Esophagus muscularis mucosa (tissue), 4 donors: ENCODE measurements at regions not wholly inside any gene's neighbourhood (a gene's known extent, or its start where the extent isn't known, plus 50 kb on each side); places are given as distances from the start of the nearest gene placed in this dataset.

ENCODE experiments used
- DNase-seq: peaks from one replicate; pipeline ENCODE4 v3.0.0-alpha.2; 2017; ENCODE audit errors: extremely low spot score
- H3K27ac ChIP-seq, 4 donors: fragments of 200-600 bp; sonication (generic); replicated peaks in 1 of 4; 1 replicate in 3 of 4; 2 replicates in 1 of 4; pipeline ENCODE4 v1.5.1; 2016 to 2019; ENCODE audit warnings: mild to moderate bottlenecking in 1 of 4
- H3K27me3 ChIP-seq, 4 donors: fragments of 200-600 bp; sonication (generic); one replicate each; pipeline versions ENCODE4 v1.5.1 to v1.6.0; 2016 to 2019
- H3K36me3 ChIP-seq, 4 donors: fragments of 200-600 bp; sonication (generic); one replicate each; pipeline ENCODE4 v1.5.1; 2016 to 2019
- H3K4me1 ChIP-seq, 4 donors: fragments of 200-600 bp; sonication (generic); one replicate each; pipeline ENCODE4 v1.5.1; 2016 to 2019
- H3K4me3 ChIP-seq, 4 donors: fragments of 200-600 bp; sonication (generic); 1 replicate in 2 of 4; 2 replicates in 2 of 4; pipeline ENCODE4 v1.5.1; 2016 to 2019; ENCODE audit warnings: mild to moderate bottlenecking in 4 of 4, moderate library complexity in 1 of 4
- H3K9me3 ChIP-seq, 4 donors: fragments of 200-600 bp; sonication (generic); 1 replicate in 3 of 4; 2 replicates in 1 of 4; pipeline ENCODE4 v1.5.1; 2016 to 2019
- CTCF ChIP-seq, 3 experiments: fragments of 200-600 bp in 2 of 3; fragments of 450-650 bp in 1 of 3; sonication (generic) in 2 of 3; IDR thresholded peaks; one replicate each; pipeline ENCODE4 v1.5.1; 2017 to 2019; ENCODE audit warnings: antibody characterized with exemption in 3 of 3, mild to moderate bottlenecking in 2 of 3, moderate library complexity in 1 of 3
- EP300 ChIP-seq: sonication (generic); formaldehyde crosslinking; IDR thresholded peaks from one replicate; pipeline ENCODE4 v1.6.1; 2017; ENCODE audit warnings: antibody characterized with exemption
- POLR2A ChIP-seq: fragments of 450-650 bp; IDR thresholded peaks from one replicate; pipeline ENCODE4 v1.6.1; 2017; ENCODE audit warnings: antibody characterized with exemption, moderate library complexity, mild to moderate bottlenecking, low read depth
- POLR2AphosphoS5 ChIP-seq, 2 donors: sonication (generic); formaldehyde crosslinking; IDR thresholded peaks; one replicate each; pipeline ENCODE4 v1.6.1; 2017; ENCODE audit warnings: antibody characterized with exemption in 2 of 2
- whole genome bisulfite sequencing: methylation state at CpG from one replicate; pipeline ENCODE4 v1.1.5; 2018; 5-methylcytosine and 5-hydroxymethylcytosine counted together
- intact Hi-C: fragments of 100-400 bp; cut with DNase I; formaldehyde crosslinking; loops from one replicate; pipeline ENCODE4 v1.15.1; 2023

- Histone ChIP-seq H3K27ac (no peak overlapping the region), H3K4me1 (peaks cover 0 to 8% (median 2%) of the 10 kb centered on the region in 4 donors), H3K4me3 (no peak overlapping the region), H3K36me3 (no peaks in the 10 kb centered on the region), H3K27me3 (no peaks in the 10 kb centered on the region), H3K9me3 (no peaks in the 10 kb centered on the region)
- TF ChIP-seq POLR2AphosphoS5 (IDR thresholded peaks at IDR 0.05): no peak
- TF ChIP-seq POLR2A: no peak
- no peak for TF ChIP-seq EP300
- no peak for TF ChIP-seq CTCF (IDR thresholded peaks at IDR 0.05)
- 81% methylated on average over 7 of the region's 7 CpGs for WGBS
- intact Hi-C loops: no loop called here
- no peak for DNase-seq
Observed at GRCh38 chr14:84959851-84960520, 570.0 kb upstream of the FLRT2 start.

GRCh38 chr14:84961637-84962036 is 568.3 kb upstream of the FLRT2 start:
- H3K27ac ChIP-seq: no peak overlapping the region
- intact Hi-C loops: no loop called here
- TF ChIP-seq POLR2A (no peak), CTCF (IDR thresholded peaks at IDR 0.05) (no peak), EP300 (no peak), POLR2AphosphoS5 (IDR thresholded peaks at IDR 0.05) (no peak)
- DNase-seq: no peak
- no peaks in the 10 kb centered on the region for H3K27me3 ChIP-seq
- no peaks in the 10 kb centered on the region for H3K9me3 ChIP-seq
- H3K36me3 ChIP-seq: no peaks in the 10 kb centered on the region
- 38% methylated on average over 2 of the region's 2 CpGs for WGBS
- no peak overlapping the region for H3K4me3 ChIP-seq
- peaks cover 0 to 8% (median 2%) of the 10 kb centered on the region in 4 donors for H3K4me1 ChIP-seq

GRCh38 chr14:84963518-84963917 is 566.4 kb upstream of the FLRT2 start:
- Histone ChIP-seq H3K27me3 (no peaks in the 10 kb centered on the region), H3K4me1 (peaks cover 0 to 8% (median 2%) of the 10 kb centered on the region in 4 donors), H3K27ac (no peak overlapping the region), H3K36me3 (no peaks in the 10 kb centered on the region), H3K9me3 (no peaks in the 10 kb centered on the region), H3K4me3 (no peak overlapping the region)
- intact Hi-C loops: no loop called here
- no peak for DNase-seq
- TF ChIP-seq EP300 (no peak), CTCF (IDR thresholded peaks at IDR 0.05) (no peak), POLR2A (no peak), POLR2AphosphoS5 (IDR thresholded peaks at IDR 0.05) (no peak)
- 85% methylated on average over 5 of the region's 5 CpGs for WGBS

GRCh38 chr14:84965279-84965678 is 564.7 kb upstream of the FLRT2 start:
- Histone ChIP-seq H3K4me3 (no peak overlapping the region), H3K27ac (no peak overlapping the region), H3K9me3 (no peaks in the 10 kb centered on the region), H3K36me3 (no peaks in the 10 kb centered on the region), H3K27me3 (no peaks in the 10 kb centered on the region), H3K4me1 (peaks cover 0 to 8% (median 2%) of the 10 kb centered on the region in 4 donors)
- intact Hi-C loops: no loop called here
- WGBS: 89% methylated on average over 4 of the region's 4 CpGs
- no peak for TF ChIP-seq POLR2A
- TF ChIP-seq CTCF (IDR thresholded peaks at IDR 0.05): no peak
- no peak for TF ChIP-seq POLR2AphosphoS5 (IDR thresholded peaks at IDR 0.05)
- TF ChIP-seq EP300: no peak
- no peak for DNase-seq

- TF ChIP-seq POLR2A: no peak
- TF ChIP-seq POLR2AphosphoS5 (IDR thresholded peaks at IDR 0.05): no peak
- TF ChIP-seq CTCF (IDR thresholded peaks at IDR 0.05): no peak
- no peak for TF ChIP-seq EP300
- Histone ChIP-seq H3K4me1 (no peaks in the 10 kb centered on the region), H3K27ac (no peak overlapping the region), H3K4me3 (no peak overlapping the region), H3K9me3 (no peaks in the 10 kb centered on the region), H3K27me3 (no peaks in the 10 kb centered on the region), H3K36me3 (no peaks in the 10 kb centered on the region)
- DNase-seq: no peak
- WGBS: 90% methylated on average over 4 of the region's 4 CpGs
- intact Hi-C loops: no loop called here
Observed at GRCh38 chr14:84969501-84969900, 560.4 kb upstream of the FLRT2 start.
